SHP77 treated with DMSO at 0.1 percent for 48 hours (cell line): ENCODE measurements at regions not wholly inside any gene's neighbourhood (a gene's known extent, or its start where the extent isn't known, plus 50 kb on each side); places are given as distances from the start of the nearest gene placed in this dataset.
A peak's percentile ranks its signal among the peaks of the same experiment; 100 is the strongest.

Experiments used
- DNase-seq: peaks from one replicate; lab custom pipeline; 2025; lab: John Stamatoyannopoulos, UW

DNA sequence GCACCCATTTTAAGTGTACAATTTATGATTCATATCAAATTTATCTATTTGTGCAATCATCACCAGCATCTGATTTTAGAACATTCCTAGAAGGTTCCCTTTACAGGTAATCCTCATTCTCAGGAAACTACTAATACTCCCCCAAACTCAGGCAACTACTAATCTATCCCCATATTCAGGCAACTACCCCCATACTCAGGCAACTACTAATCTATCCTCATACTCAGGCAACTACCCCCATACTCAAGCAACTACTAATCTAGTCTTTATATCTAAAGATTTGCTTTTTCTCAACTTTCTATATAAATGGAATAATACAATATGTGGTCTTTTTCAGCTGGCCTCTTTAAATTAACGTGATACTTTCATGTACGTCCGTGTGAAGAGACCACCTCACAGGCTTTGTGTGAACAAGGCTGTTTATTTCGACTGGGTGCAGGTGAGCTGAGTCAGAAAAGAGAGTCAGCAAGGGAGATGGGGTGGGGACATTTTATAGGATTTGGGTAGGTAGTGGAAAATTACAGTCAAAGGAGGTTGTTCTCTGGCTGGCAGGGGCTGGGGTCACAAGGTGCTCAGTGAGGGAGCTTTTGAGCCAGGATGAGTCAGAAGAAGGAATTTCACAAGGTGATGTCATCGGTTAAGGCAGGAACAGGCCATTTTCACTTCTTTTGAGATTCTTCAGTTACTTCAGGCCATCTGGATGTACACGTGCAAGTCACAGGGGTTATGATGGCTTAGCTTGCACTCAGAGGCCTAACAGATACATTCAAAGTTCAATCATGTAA is 1444.5 kb upstream of the CADM2 start:
- no peak for DNase-seq

GRCh38 chr3:83515123-83515522 is 1443.7 kb upstream of the CADM2 start:
- no peak for DNase-seq

GRCh38 chr3:83523470-83524073 is 1435.2 kb upstream of the CADM2 start:
- DNase-seq, result peak; percentile 49

GRCh38 chr3:83524901-83525300 is 1433.9 kb upstream of the CADM2 start:
- DNase-seq, result peak; percentile 24

- DNase-seq, result no peak
These were observed 1399.7 kb upstream of the CADM2 start for GRCh38 chr3:83559082-83559481.

DNA sequence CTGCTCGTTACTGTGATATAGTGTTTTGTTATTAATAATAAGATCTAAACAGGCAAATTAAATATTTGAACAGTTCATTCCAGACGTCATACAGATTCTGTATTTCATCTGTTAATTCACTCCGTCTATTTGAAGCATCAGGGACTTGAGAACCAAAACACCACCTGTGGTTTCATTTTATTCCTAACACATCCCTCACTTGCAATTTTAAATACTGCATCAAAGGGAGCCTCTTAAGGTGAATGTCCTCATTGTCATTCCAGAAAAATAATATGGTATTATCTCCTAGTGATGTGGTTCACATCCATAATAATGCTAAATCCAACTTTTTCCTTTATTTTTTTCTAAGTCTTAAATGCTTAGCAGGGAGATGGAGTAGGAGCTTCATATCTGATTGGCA is 1390.9 kb upstream of the CADM2 start:
- peak; percentile 67 for DNase-seq

DNA sequence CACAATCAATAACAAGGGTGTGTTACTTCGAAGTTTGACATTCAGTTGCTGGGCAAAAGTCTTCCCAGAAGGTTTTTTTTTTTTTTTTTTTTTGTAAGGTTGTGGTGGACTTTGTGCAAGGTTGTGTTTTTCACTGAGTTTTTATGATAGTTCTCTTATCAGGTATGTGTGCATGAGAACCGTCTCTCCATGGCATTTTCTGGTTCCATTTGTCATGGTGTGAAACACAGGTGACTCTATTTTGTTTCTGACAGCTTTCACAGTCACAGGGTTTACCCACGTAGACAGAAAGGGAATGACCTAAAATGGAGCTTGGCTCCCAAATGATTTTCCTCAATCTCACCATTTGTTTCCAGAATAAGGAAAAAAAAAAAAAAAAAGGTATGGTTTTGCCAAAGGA is 1377.2 kb upstream of the CADM2 start:
- no peak for DNase-seq

DNA sequence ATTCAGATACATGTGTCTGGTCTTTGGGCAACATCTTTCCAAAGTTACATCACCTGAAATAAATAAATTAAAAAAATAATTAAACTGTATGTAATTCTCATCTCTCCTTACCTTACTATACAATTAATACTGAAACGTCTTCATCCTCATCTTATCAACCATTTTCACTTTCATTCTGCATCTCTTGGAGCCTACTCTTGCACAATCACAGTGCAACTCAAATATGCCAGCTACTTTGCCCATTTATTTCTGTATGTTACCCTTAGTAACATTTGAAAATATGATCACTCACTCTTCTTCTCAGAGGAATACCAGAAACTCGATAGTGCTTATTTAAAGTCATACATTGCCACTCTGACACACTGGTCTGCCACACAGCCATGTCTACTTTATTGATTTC is 1357.1 kb upstream of the CADM2 start:
- DNase-seq, result no peak

GRCh38 chr3:83622526-83622925 is 1336.3 kb upstream of the CADM2 start:
- no peak for DNase-seq

DNA sequence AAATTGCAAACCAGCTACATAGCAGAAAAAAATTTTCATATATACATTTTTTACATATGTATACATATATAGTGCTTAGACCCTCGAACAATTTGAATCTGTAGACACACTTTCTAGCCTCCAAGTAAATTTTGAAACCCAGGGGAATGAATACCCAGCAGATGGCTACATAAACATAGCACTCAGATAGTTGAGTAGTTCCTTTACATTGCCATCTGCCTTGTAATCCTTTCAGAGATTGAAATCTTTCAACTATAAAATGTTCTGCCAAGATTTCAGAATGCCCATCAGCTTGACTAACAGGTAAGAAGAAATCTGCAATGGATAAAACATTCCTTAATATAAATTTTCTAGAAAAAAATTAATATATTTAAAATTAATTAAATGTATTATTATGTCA is 1333.5 kb upstream of the CADM2 start:
- no peak for DNase-seq

- DNase-seq, result no peak
These were observed 1330.3 kb upstream of the CADM2 start for GRCh38 chr3:83628471-83628870.

GRCh38 chr3:83632526-83632925 is 1326.3 kb upstream of the CADM2 start:
- no peak for DNase-seq

GRCh38 chr3:83633758-83634157 is 1325.0 kb upstream of the CADM2 start:
- DNase-seq, result no peak

DNA sequence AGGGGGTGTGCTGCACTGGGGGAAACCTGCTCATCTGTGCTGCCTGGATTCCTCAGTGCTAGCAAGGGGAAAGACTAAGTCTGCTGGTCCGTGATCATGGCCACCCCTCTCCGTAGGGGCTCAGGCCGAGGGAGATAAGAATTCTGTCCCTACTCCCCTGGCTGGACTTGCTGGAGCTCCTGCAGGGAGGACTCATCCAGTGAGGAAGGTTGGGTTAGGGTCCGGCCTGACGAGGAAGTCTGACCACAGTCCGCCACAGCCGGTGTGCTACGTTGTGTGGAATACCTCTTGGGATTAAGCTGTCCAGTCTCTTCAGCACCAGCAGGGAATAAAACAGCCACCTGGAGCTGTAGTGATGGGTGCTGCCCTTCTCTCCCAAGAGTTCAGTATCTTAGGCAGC is 1309.1 kb upstream of the CADM2 start:
- DNase-seq, result no peak

- DNase-seq, result no peak
These were observed 1303.7 kb upstream of the CADM2 start for GRCh38 chr3:83655083-83655482.

DNA sequence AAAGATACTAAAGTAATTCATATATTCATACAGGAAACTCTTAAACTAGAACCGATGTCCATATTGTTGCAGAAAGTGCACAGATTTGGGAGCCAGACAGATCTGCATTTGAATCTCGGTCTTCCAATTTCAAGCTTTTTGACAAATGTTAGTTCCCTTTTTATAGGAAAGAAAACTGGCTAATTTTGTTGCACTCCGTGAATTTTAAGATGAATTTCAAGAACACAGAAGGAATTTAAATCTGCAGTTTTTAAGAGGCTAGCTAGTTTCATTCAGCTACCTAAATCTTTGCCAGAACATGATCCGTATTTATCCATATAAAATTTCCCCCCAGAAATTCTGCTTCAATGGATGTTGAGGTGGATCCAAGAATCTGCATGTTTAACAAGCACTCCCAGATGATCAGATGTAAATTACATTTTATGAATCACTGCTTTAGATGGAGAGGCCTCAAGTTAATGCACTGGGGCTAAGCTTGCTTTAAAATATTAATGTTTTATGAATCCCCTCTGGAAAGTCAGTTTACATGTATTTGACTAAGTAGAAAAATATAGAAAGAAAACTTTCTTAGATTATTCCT is 1296.3 kb upstream of the CADM2 start:
- no peak for DNase-seq

DNA sequence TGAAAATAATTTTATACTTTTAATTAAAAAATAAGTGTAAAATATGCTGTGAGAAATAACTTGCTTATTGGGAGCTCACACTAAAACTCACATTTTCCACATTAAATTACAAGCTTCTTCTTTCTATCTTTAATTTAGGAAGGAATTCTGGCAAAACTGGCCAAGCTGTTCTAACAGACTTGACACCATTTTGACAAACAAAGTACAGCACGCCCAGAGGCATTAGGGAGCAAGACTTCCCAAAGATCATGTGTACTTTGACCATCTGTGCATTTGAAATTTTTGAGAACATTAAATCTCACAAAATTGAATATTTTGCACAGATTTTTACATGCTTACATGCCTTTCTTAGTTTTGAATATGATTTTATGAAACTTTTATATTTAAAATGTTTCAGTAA is 1288.4 kb upstream of the CADM2 start:
- no peak for DNase-seq

DNA sequence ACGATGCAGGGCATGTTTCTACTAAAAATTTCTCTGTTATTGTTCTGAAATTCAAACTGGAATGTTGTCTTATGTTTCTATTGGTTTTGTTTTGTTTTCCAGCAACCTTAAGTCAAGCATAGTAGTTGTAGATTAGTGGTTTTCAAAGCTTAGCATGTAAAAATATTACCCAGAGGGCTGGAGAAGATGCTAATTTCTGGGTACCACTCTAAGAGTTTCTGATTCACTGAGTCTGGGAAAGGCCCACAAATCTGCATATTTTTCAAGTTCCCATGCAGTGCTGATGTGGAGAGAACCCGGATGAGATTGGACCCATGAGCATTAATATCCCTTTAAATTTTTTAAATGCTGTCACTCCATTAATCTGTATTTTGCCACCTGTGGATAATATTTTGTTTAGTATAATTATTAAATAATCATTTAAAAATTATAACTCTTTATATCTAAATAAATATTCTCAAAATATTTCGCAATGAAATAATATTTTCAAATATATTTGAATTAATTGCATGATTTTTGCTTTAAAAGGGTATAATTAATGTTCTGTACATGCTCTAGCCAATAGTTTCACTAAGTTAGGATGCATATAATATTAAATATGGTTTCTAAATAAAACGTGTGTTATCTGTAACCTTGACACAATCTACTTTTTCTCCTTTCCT is 1274.7 kb upstream of the CADM2 start:
- DNase-seq, result no peak

DNA sequence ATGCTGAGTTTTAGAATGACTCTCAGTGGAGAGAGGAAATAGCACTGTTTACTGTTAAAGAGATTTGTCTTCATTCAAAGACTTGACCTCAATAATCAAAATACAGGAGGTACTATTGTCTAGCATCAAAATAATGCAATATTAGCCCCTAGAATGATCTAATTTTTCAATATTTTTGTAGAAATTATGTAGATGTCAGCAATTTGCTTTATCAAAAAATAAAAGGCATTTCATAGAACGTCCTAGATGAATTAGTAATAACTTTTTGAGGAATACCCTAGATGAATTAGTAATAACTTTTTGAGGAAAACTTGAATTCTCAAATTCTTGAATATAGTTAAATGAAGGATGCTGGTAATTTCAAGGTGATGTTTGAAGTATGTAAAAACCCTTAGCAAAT is 1252.1 kb upstream of the CADM2 start:
- DNase-seq, result no peak

- DNase-seq, result no peak
These were observed 1243.5 kb upstream of the CADM2 start for GRCh38 chr3:83715307-83715706.

DNA sequence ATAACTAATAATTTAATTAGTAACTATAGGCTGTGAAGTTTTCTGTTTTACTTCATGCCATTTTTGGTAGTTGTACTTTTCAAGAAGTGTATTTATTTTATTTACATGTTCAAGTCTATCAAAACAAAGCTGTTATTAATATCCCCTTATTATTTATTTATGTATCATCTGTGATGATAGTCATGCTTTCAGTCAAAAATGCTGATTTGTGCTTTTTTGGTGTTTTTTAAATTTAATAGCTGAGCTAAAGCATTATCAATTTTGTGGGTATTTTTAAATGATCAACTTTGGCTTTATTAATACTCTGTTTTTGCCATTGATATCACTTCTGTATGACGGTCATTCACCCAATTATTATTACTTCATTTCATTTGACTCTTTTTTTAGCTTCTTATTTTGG is 1229.2 kb upstream of the CADM2 start:
- DNase-seq, result no peak

DNA sequence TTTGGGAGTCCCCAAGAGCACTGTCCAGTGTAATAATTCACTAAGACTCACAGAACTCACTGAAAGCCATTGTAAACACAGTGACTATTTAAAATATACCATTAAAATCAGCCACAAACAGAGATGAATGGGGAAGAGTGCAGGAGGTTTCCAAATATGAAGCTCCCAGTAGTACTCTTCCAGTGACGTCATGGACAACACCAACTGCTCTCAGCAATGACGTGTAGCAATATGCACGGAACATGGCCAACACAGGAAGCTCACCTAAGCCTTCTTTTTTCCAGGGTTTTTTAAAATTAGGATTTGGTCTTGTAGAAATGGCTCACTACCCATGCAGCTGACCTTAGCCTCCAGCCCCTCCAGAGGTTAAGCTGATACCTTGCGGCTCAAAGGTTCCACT is 1224.1 kb upstream of the CADM2 start:
- no peak for DNase-seq

- no peak for DNase-seq
These were observed 1220.6 kb upstream of the CADM2 start for GRCh38 chr3:83738202-83738601.
